GM12878 (cell line): ENCODE measurements at regions not wholly inside any gene's neighbourhood (a gene's known extent, or its start where the extent isn't known, plus 50 kb on each side); places are given as distances from the start of the nearest gene placed in this dataset.

Experiments
- CTCF ChIP-seq, 3 experiments: IDR thresholded peaks in 2 of 3; conservative IDR thresholded peaks in 1 of 3; 2 replicates each; pipeline ENCODE4 v1.5.1; 2011; ENCODE audit warnings: low read depth in 3 of 3, low read length in 3 of 3, mild to moderate bottlenecking in 3 of 3, control low read depth in 2 of 3, moderate library complexity in 2 of 3, inconsistent platforms in 1 of 3, mixed read lengths in 1 of 3; ENCODE audit not compliant: control insufficient read depth in 2 of 3, insufficient read depth in 1 of 3; ENCODE audit errors: extremely low read depth in 1 of 3
- E2F8 ChIP-seq: fragments of 450-650 bp; IDR thresholded peaks from 2 replicates; pipeline ENCODE4 v1.6.1; 2018; ENCODE audit warnings: mild to moderate bottlenecking, low read depth, moderate library complexity; ENCODE audit not compliant: partially characterized antibody
- ELK1 ChIP-seq: IDR thresholded peaks from 2 replicates; pipeline ENCODE4 v1.6.1; 2012; ENCODE audit warnings: low read depth, low read length, improper control_type of control experiment
- FOXM1 ChIP-seq: IDR thresholded peaks from 2 replicates; pipeline ENCODE4 v1.6.1; 2012; ENCODE audit warnings: low read depth, mild to moderate bottlenecking, inconsistent platforms, low read length, moderate library complexity
- HDAC2 ChIP-seq: fragments of 200-600 bp; sonication (generic); IDR thresholded peaks from 2 replicates; pipeline ENCODE4 v1.6.1; 2017
- JUNB ChIP-seq: IDR thresholded peaks from 2 replicates; pipeline ENCODE4 v1.6.1; 2016; ENCODE audit warnings: antibody characterized with exemption, mild to moderate bottlenecking
- MEF2A ChIP-seq: IDR thresholded peaks from 2 replicates; pipeline ENCODE4 v1.6.1; 2011; ENCODE audit warnings: low read depth, mild to moderate bottlenecking, low read length, moderate library complexity; ENCODE audit not compliant: insufficient read depth
- NFYA ChIP-seq: IDR thresholded peaks from 2 replicates; pipeline ENCODE4 v1.6.1; 2011; ENCODE audit warnings: low read depth, mild to moderate bottlenecking, low read length, improper control_type of control experiment, borderline replicate concordance
- POLR2A ChIP-seq: IDR thresholded peaks from 2 replicates; pipeline ENCODE4 v1.6.1; 2011; ENCODE audit warnings: low read depth, mild to moderate bottlenecking, low read length
- RFX5 ChIP-seq: IDR thresholded peaks from 2 replicates; pipeline ENCODE4 v1.6.1; 2011; ENCODE audit warnings: low read depth, low read length, improper control_type of control experiment
- SMC3 ChIP-seq: IDR thresholded peaks from 2 replicates; pipeline ENCODE4 v1.6.1; 2011; ENCODE audit warnings: low read length, improper control_type of control experiment, borderline replicate concordance
- STAT3 ChIP-seq: IDR thresholded peaks from 2 replicates; pipeline ENCODE4 v1.6.1; 2011; ENCODE audit warnings: low read depth, low read length, improper control_type of control experiment
- YY1 ChIP-seq: IDR thresholded peaks from 2 replicates; pipeline ENCODE4 v1.6.1; 2011; ENCODE audit warnings: low read depth, mild to moderate bottlenecking, low read length
- ZZZ3 ChIP-seq: IDR thresholded peaks from 2 replicates; pipeline ENCODE4 v1.6.1; 2011; ENCODE audit warnings: low read depth; ENCODE audit not compliant: control insufficient read depth, insufficient read length

- TF ChIP-seq E2F8, result no peak
- TF ChIP-seq CTCF (IDR thresholded peaks at IDR 0.05 in 2 of 3, conservative IDR thresholded peaks at IDR 0.05 in 1 of 3; ENCODE audit: control insufficient read depth in 2 of 3, extremely low read depth in 1 of 3, insufficient read depth in 1 of 3, low read depth in 3 of 3, low read length in 3 of 3), result no peak
- no peak for TF ChIP-seq POLR2A
- no peak for TF ChIP-seq JUNB
- TF ChIP-seq SMC3, result no peak
- TF ChIP-seq MEF2A, result no peak
- no peak for TF ChIP-seq YY1
- no peak for TF ChIP-seq STAT3
- TF ChIP-seq NFYA, result no peak
- no peak for TF ChIP-seq FOXM1
- TF ChIP-seq RFX5, result no peak
- no peak for TF ChIP-seq ZZZ3
- no peak for TF ChIP-seq HDAC2
- TF ChIP-seq ELK1, result no peak
Measured at GRCh38 chr4:187908079-187908561, 87.5 kb upstream of the ZFP42 start.
